Astrocyte (in vitro differentiated cells and primary cell): ENCODE measurements at regions not wholly inside any gene's neighbourhood (a gene's known extent, or its start where the extent isn't known, plus 50 kb on each side); places are given as distances from the start of the nearest gene placed in this dataset.

Source experiments
- CTCF ChIP-seq: IDR thresholded peaks from 2 replicates; pipeline ENCODE4 v1.5.1; 2011; ENCODE audit warnings: low read depth, mild to moderate bottlenecking, inconsistent platforms, low read length, moderate library complexity; ENCODE audit not compliant: insufficient read depth
- EZH2 ChIP-seq: IDR thresholded peaks from 2 replicates; pipeline ENCODE4 v1.6.1; 2012; ENCODE audit warnings: mild to moderate bottlenecking, low read length, inconsistent platforms; ENCODE audit not compliant: insufficient read depth

GRCh38 chr18:14916181-14916580, 168.2 kb downstream of the ANKRD30B start:
- TF ChIP-seq CTCF (no peak), EZH2 (no peak)
